Activated T-cell treated with anti-CD3 and anti-CD28 coated beads, Interleukin-2, amount 50 U/mL, for 4 hours (primary cell): ENCODE measurements at regions not wholly inside any gene's neighbourhood (a gene's known extent, or its start where the extent isn't known, plus 50 kb on each side); places are given as distances from the start of the nearest gene placed in this dataset.

Experiments
- ATAC-seq, 2 donors: fragments of 200-7000 bp; cut with Tn5 transposase; one replicate each; pipeline ENCODE4 v1.10.0; 2021
- DNase-seq: peaks from one replicate; pipeline ENCODE4 v3.0.0-alpha.2; 2020
- H3K27me3 Mint-ChIP-seq: one replicate; pipeline ENCODE4 v1.8.0; 2021; ENCODE audit warnings: low read depth, mixed read lengths
- H3K36me3 Mint-ChIP-seq: one replicate; pipeline ENCODE4 v1.8.0; 2022; ENCODE audit warnings: mixed read lengths; ENCODE audit not compliant: insufficient read depth
- H3K4me1 Mint-ChIP-seq: one replicate; pipeline ENCODE4 v1.8.0; 2021; ENCODE audit warnings: low read depth, mixed read lengths
- H3K4me3 Mint-ChIP-seq: one replicate; pipeline ENCODE4 v1.8.0; 2021; ENCODE audit warnings: mild to moderate bottlenecking, moderate library complexity, mixed read lengths
- H3K9me3 Mint-ChIP-seq: one replicate; pipeline ENCODE4 v1.8.0; 2021; ENCODE audit warnings: mixed read lengths

GRCh38 chr4:184929476-184929875 is 88.8 kb upstream of the HELT start:
- no peak for DNase-seq
- ATAC-seq = no peak
- Mint-ChIP-seq H3K9me3 (peaks cover 17% of the 10 kb centered on the region), H3K27me3 (no peaks in the 10 kb centered on the region), H3K4me3 (no peak overlapping the region), H3K36me3 (no peaks in the 10 kb centered on the region), H3K4me1 (no peaks in the 10 kb centered on the region)

GRCh38 chr4:184930026-184930425 is 88.3 kb upstream of the HELT start:
- Mint-ChIP-seq H3K27me3 (no peaks in the 10 kb centered on the region), H3K9me3 (peaks cover 17% of the 10 kb centered on the region), H3K4me3 (no peak overlapping the region), H3K4me1 (no peaks in the 10 kb centered on the region), H3K36me3 (no peaks in the 10 kb centered on the region)
- no peak for ATAC-seq
- DNase-seq = no peak

GRCh38 chr4:184932343-184932742 is 85.9 kb upstream of the HELT start:
- Mint-ChIP-seq H3K27me3 (peaks cover 10% of the 10 kb centered on the region), H3K4me3 (no peak overlapping the region), H3K4me1 (no peaks in the 10 kb centered on the region), H3K36me3 (no peaks in the 10 kb centered on the region), H3K9me3 (peaks cover 13% of the 10 kb centered on the region)
- ATAC-seq = no peak
- no peak for DNase-seq

- no peak for ATAC-seq
- Mint-ChIP-seq H3K27me3 (peaks cover 11% of the 10 kb centered on the region), H3K9me3 (peaks cover 6% of the 10 kb centered on the region), H3K4me3 (no peak overlapping the region), H3K36me3 (no peaks in the 10 kb centered on the region), H3K4me1 (no peaks in the 10 kb centered on the region)
- DNase-seq = no peak
Measured at GRCh38 chr4:184933311-184933710, 85.0 kb upstream of the HELT start.

- Mint-ChIP-seq H3K4me3 (no peak overlapping the region), H3K4me1 (no peaks in the 10 kb centered on the region), H3K36me3 (no peaks in the 10 kb centered on the region), H3K27me3 (peaks cover 11% of the 10 kb centered on the region), H3K9me3 (no peaks in the 10 kb centered on the region)
- DNase-seq (no peak), ATAC-seq (no peak)
Measured at GRCh38 chr4:184934184-184934583, 84.1 kb upstream of the HELT start.

- DNase-seq (no peak), ATAC-seq (no peak)
- no peaks in the 10 kb centered on the region for H3K9me3 Mint-ChIP-seq
- no peak overlapping the region for H3K4me3 Mint-ChIP-seq
- peaks cover 12% of the 10 kb centered on the region for H3K27me3 Mint-ChIP-seq
- H3K4me1 Mint-ChIP-seq = no peaks in the 10 kb centered on the region
- H3K36me3 Mint-ChIP-seq = no peaks in the 10 kb centered on the region
Measured at GRCh38 chr4:184934961-184935360, 83.3 kb upstream of the HELT start.

GRCh38 chr4:184936071-184936470 is 82.2 kb upstream of the HELT start:
- Mint-ChIP-seq H3K36me3 (no peaks in the 10 kb centered on the region), H3K9me3 (no peaks in the 10 kb centered on the region), H3K27me3 (peaks cover 13% of the 10 kb centered on the region), H3K4me3 (no peak overlapping the region), H3K4me1 (no peaks in the 10 kb centered on the region)
- DNase-seq = no peak
- ATAC-seq = no peak

- H3K9me3 Mint-ChIP-seq = no peaks in the 10 kb centered on the region
- H3K4me1 Mint-ChIP-seq = no peaks in the 10 kb centered on the region
- no peak overlapping the region for H3K4me3 Mint-ChIP-seq
- peaks cover 13% of the 10 kb centered on the region for H3K27me3 Mint-ChIP-seq
- no peak for DNase-seq
- ATAC-seq = no peak
- no peaks in the 10 kb centered on the region for H3K36me3 Mint-ChIP-seq
Measured at GRCh38 chr4:184937030-184937710, 81.1 kb upstream of the HELT start.

GRCh38 chr4:184937745-184938144 is 80.5 kb upstream of the HELT start:
- no peak for DNase-seq
- no peak for ATAC-seq
- H3K36me3 Mint-ChIP-seq = no peaks in the 10 kb centered on the region
- no peaks in the 10 kb centered on the region for H3K4me1 Mint-ChIP-seq
- no peaks in the 10 kb centered on the region for H3K9me3 Mint-ChIP-seq
- H3K27me3 Mint-ChIP-seq = peaks cover 13% of the 10 kb centered on the region
- H3K4me3 Mint-ChIP-seq = no peak overlapping the region

- Mint-ChIP-seq H3K27me3 (peaks cover 13% of the 10 kb centered on the region), H3K4me3 (no peak overlapping the region), H3K4me1 (no peaks in the 10 kb centered on the region), H3K36me3 (no peaks in the 10 kb centered on the region), H3K9me3 (no peaks in the 10 kb centered on the region)
- ATAC-seq (no peak), DNase-seq (no peak)
Measured at GRCh38 chr4:184938871-184939270, 79.4 kb upstream of the HELT start.

- no peak for ATAC-seq
- H3K4me3 Mint-ChIP-seq = no peak overlapping the region
- no peaks in the 10 kb centered on the region for H3K36me3 Mint-ChIP-seq
- no peak for DNase-seq
- H3K27me3 Mint-ChIP-seq = peaks cover 13% of the 10 kb centered on the region
- H3K4me1 Mint-ChIP-seq = no peaks in the 10 kb centered on the region
- no peaks in the 10 kb centered on the region for H3K9me3 Mint-ChIP-seq
Measured at GRCh38 chr4:184939978-184940377, 78.3 kb upstream of the HELT start.

- Mint-ChIP-seq H3K9me3 (no peaks in the 10 kb centered on the region), H3K4me3 (no peak overlapping the region), H3K36me3 (no peaks in the 10 kb centered on the region), H3K4me1 (no peaks in the 10 kb centered on the region), H3K27me3 (peaks cover 13% of the 10 kb centered on the region)
- DNase-seq = no peak
- ATAC-seq = no peak
Measured at GRCh38 chr4:184940500-184940899, 77.8 kb upstream of the HELT start.

- Mint-ChIP-seq H3K9me3 (no peaks in the 10 kb centered on the region), H3K27me3 (peaks cover 12% of the 10 kb centered on the region), H3K36me3 (no peaks in the 10 kb centered on the region), H3K4me1 (no peaks in the 10 kb centered on the region), H3K4me3 (no peak overlapping the region)
- DNase-seq (no peak), ATAC-seq (no peak)
Measured at GRCh38 chr4:184941671-184942418, 76.4 kb upstream of the HELT start.

GRCh38 chr4:184942444-184943425 is 75.6 kb upstream of the HELT start:
- Mint-ChIP-seq H3K4me1 (no peaks in the 10 kb centered on the region), H3K9me3 (no peaks in the 10 kb centered on the region), H3K4me3 (no peak overlapping the region), H3K36me3 (no peaks in the 10 kb centered on the region), H3K27me3 (peaks cover 16% of the 10 kb centered on the region)
- ATAC-seq (no peak), DNase-seq (no peak)
